CD4-positive, alpha-beta T cell treated with Interleukin-6 at 100 ng/mL for 8 hours (primary cell): ENCODE measurements at regions not wholly inside any gene's neighbourhood (a gene's known extent, or its start where the extent isn't known, plus 50 kb on each side); places are given as distances from the start of the nearest gene placed in this dataset.

ENCODE experiments used
- DNase-seq: peaks from one replicate; pipeline ENCODE4 v3.0.0-alpha.2; 2020; ENCODE audit warnings: mixed read lengths, low spot score

DNA sequence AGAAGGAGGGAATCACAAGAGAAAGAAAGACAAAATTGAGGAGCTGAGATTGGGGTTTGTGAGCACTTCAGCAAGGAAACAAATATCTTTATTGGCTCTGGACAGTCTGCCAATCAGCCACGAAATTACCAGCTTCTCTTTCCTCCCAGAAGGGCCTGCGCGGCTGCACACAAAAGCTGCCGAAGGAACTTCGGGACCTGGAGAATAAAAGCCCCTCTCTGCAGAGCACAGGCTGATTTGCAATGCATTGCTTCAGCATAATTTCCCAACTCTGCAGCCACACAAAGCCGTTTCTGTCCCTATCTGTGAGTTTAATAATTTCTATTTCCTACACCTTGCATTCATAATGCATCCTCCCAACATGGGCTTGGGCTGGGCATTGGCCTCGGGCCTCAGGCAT lies 522.6 kb downstream of the BUD13 start:
- DNase-seq, result no peak

DNA sequence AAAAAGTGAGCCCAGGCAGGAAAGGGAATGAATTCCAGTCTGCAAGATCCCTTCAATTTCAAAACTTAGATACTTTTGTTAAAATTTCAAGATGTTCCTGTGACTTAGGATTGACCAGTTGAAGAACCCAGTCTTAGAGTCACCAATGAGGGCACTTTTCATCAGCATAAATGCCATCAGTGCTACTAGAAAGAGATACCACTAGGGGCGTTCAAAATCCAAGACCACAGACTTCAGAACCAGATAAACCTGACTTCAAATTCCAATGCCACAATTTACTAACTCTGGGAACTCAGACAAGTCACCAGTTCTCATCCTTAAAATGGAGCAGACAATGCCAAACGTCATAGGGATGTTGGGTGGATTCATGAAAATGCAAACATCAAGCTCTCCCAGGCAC lies 523.2 kb downstream of the BUD13 start:
- no peak for DNase-seq

DNA sequence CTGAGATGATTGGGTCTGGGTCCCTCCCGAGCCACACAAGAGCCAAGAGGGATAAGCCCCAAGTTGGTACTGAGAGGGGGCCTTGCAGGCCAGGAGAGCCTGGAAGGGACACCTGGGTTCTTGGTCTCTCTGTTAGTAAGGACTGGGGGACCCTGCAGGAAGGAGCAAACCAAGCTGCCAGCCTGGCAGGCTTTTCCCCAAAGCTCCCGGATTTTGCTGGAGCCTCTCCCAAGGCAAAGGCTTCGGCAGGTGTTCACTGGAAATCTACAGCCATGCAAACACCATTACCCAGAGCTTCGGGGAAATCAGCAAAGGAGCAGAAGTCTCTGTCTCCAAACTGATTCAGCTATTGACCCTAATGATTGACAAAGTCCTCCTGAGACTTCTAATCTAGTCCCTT lies 527.9 kb downstream of the BUD13 start:
- no peak for DNase-seq

DNA sequence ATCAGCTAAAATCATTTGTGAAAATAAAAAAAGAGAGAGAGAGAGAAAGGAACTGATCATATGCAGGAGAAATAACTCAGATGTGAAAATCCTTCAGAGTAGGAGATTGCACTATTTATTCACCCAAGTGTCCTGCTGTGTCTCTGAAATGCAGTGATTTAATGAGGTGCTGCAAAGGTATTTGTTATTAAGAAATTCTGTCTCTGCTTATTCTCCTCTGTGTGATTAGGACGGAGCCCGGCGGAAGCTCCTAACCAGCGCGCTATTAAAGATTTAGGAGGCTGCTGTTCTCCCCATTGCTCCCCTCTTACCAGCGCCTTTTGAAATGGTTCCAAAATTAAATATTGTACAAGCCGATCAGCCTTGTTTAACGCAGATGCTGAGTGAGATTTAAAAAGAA lies 528.3 kb downstream of the BUD13 start:
- no peak for DNase-seq

DNA sequence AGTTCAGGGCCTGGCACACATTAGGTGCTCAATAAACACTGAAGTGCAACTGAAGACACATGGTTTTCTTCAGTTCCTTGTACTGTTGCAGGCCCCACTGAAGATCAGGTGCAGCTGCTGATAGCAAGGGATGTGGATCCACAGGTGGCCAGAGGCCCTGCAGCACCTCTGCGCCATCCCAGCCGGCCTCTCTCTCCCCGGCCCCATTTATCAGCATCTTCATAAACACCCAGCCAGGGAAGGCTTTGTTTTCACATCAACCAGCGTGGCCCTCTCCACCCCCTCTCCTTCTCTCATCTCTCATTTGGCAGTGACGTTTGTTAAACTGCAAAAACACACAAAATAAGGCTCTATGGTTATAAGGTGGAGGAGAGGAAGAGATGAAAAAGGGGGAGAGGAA lies 528.8 kb downstream of the BUD13 start:
- no peak for DNase-seq

DNA sequence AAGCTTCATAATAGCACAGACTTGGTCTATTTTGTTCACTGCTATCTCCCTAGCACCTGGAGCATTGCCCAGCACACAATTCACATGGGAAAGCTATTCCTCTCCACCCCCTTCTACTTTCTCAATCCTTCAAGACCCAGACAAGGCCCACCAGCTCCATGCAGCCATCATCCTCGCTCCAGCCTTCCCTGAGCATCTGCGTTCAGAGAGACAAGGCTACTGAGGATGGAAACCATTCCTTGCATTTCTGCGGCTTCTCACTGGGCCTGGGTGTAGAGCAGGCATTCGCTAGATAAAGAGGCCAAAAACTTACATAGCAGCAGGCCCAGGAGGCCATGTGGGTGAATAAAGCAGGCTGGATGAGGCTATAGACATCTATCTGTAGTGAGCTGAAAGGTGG lies 530.8 kb downstream of the BUD13 start:
- no peak for DNase-seq

DNA sequence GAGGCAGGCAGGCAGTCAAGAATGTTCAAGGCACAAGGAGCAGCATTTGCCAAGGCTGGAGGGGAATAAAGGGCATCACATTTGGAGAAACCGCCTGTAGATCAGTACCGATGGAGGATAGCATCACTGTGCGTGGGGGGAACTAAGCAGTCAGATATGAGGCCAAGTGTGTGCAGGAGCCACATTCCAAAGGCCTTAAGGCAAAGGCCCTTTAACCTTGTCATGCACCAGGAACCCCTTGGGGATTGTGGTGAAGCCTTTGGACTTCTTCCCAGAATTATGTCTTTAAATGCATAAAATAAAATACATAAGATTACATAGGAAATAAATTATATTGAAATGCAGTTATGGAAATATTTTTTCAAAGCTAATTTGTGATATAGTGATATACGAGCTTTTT lies 532.1 kb downstream of the BUD13 start:
- no peak for DNase-seq

DNA sequence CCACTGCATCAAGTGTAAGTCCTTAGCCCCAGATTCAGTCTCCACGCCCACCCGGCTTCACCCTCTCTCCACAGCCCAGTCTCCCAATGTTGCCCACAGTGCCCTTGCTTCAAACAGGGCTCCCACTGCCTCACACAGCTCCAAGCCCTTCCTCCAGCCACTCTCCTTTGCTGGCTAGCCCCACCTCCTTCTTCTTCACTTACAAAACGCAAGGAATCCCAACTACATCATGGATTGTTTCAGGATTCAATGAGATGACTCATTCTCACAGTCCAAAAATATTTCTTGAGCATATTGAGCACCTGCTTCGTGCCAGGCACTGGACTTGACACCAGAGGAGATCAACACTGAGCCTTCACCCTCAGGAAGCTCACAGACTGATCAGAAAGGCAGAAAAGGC lies 533.5 kb downstream of the BUD13 start:
- DNase-seq, result no peak

DNA sequence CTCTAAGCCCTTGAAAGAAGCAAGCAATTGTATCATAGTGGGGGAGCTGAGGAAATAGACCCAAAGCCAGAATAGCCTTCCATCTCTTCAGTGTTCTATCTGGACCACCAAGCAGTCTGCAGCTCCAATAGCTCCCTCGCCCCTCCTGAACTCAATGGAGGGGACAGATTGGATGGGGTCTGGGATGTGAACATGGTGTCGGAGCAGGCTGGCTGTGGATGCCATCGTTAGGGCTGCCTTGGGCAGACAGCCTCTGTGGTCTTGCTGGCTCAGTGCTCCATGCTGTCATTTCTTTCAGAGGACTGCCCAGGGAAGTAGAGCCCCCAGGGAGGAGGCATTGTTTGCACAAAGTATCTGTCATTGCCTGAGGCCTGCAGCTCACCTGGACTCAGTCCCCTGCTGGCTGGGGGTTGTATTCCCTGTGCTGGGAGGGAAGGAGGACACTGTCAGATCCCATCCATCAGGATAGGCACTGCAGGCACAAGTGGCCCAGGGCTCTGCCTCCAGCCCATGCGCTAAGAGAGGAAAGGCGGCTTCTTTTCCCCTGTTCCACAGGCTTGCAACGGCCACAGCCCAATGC lies 537.7 kb downstream of the BUD13 start:
- DNase-seq, result no peak

DNA sequence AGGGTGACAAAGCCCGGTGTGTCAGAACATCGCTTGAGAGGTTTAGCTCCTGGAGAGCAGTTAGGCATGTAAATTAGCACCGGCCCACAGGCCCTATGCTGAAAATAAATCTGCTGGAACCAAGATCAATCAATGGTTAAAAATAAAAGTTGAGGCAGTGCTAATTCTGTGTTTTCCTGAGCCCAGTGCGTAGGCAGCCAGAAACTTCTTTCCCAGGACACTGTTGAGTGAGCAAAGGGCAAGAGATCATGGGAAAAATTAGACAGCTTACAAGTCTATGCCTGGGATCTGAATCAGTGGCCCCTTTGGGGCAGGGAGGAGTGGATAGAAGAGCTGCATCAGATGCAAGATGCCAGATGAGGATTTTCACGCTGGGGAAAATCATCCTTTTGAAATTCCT lies 539.2 kb downstream of the BUD13 start:
- DNase-seq, result no peak

DNA sequence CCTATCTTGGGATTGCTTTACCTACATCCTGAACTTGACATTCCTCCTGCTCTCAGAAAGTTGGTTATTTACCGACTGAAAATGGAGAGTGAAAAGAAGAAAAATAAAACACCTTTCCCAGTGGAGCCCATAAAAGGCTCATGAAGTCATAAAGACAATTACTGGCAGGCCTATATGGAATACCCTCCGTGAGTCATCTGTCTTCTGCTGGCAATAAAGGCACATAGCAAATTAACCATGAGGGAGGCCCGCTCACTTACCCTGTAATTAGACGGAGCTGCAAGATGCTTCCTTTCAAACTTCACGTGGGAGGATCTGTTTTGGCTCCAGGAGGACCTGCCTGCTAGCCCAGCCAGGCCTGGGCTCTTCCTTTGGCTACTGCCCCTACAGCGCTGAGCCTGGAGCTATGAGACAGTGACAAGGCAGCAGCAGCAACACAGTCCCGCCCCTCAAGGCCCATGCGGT lies 540.4 kb downstream of the BUD13 start:
- no peak for DNase-seq

DNA sequence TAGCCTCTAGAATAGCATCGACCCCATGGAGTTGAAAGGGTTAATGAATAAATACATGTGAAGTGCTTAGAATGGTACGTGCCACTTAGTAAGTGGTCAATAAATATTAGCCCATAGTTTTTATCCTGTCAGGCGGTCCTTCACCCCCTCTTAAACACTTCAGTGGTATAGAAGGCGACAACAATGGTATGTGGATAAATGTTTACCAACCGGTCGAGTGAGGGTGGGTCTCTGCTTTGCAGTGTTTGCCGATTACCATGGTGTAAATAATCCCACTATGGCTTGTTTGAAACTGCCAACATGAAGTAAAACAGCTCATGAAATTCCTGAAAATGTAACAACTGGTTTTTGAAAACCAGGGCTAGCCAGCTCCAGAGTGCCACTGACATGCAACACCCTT lies 541.2 kb downstream of the BUD13 start:
- DNase-seq, result no peak

DNA sequence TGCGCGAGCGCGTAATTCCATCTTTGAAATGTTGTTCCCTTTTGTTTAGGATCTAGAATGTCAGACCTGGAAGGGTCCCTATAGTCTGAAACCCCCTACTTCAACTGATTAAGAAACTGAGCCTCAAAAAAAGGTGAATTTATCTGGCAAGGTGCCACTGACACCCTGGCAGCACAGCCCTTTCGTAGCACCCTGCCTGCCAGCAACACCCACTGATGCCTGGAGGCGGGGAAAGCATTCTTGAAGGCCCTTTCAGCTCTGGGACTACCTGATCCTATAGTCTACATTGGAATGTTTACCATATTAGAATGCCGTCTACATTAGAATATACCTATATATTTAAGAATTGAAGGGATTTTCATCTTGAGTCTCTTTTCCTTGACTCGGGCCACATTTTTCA lies 542.3 kb downstream of the BUD13 start:
- no peak for DNase-seq

DNA sequence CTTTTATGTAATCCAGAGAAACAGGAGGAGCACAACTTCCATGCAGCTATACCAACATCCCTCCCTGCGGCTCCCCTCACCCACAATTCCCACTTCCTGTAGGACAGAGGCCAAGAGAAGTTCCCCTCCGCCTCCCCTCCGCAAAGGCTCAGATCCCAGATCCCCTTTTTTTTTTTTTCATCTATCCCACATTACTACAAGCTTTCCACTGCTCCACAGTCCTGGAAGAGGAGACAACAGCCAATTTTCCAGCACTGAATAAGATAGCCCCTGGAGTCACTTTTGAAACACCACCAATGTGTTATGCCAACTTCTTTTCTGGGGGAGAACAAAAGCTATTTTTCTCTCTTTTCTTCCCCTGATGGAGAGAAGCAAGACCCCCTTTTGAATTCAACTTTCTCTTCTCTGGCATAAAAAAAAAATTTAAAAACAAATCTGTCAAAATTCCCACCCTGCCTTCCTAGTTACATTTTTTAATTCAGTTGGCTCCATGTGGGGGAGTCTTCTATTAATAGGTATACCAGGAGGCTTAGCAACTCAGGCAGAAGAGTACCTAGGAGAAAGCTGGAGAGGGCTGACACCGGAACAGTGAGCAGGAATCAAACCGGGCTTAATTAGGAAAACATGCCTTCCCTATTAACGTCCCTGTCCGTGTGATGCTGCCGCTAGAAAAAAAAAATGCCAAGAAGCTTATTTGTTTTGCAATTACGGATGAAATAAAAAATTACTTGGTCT lies 543.4 kb downstream of the BUD13 start:
- no peak for DNase-seq

DNA sequence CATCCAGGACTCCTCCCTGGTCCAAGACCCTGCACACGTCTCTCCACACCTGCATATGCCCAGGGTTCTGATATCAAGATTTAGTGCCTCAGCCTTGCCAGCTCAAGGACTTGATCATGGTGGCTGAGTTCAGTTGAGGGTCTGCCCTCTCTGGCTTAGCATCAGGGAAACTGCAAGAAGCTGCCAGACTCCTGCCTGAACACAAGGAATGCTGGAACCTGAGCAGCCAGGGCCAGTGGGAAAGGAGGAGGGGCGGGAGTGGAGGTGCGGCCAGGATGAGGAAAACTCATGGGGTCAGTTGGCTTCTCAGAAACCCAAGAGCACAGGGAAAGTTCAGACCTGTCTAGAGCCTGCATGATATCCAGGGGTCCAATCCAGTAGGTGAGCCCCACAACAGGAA lies 546.1 kb downstream of the BUD13 start:
- no peak for DNase-seq

DNA sequence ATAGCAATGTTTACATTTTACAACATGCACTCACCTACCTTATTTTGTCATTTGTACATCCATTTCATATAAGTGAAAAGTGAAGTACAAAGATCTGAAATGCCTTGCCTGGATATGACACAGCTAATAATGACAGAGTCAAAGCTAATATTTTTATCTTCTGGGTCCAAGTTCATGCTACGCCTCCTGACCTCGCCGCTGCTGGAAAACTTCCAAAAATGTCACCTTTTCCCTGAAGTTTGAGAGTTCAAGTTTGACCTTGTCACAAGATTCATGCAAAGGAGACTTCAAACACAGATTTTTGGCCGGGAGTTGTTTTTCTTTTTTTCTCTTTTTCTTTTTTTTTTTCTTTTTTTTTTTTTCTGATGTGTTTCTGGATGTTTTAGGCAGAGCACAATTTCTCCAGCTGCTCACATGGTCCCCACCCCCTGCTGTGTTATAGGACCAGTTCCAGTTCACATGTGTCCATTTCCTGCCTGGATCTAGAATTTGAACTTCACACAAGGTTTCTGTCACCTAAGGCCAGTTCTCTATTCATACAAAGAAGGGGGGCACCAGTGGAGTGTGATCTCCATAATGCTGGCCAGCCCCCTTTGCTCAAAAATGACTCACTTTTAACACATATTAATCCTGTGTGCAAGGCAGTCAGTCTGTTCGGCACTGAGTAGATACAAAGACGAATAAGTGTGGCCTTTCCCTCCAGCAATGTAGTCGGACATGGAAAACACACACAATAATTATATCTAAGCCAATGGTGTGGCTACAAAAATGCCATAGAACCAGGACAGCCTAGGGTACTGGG lies 546.8 kb downstream of the BUD13 start:
- DNase-seq, result no peak

DNA sequence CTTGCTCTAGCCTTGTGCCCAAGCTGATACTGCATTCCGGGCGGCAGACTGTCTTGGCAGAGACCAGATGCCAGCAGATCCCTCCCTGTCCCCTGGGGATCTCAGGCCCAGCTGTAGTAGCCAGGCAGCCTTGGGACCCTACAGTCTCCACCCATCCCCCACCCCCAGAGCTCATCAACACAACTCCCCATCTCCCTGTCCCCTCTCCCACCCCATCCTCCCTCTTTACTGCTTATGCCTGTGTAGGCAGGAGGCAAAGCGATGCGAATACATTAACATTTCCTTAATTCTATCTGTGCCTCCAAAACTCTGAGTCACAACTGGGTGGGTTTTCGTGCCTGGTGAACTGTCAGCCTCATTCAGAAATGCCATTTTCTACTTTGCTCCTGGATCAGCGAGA lies 547.6 kb downstream of the BUD13 start:
- DNase-seq, result no peak

DNA sequence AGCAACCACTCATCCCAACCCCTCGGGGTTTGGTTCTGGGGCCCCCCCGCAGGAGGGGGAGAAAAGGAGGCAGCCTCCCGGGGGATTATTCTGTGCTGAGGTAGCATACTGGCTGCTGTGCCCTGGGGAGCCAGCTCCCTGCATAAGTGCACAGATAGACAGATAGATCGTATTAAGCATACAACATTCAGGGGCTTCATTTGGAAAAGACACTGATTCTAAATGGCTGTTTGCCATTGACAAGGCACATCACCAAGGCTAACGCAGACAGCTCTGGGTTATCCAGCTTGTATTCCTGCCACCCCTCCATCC lies 547.9 kb downstream of the BUD13 start:
- no peak for DNase-seq

DNA sequence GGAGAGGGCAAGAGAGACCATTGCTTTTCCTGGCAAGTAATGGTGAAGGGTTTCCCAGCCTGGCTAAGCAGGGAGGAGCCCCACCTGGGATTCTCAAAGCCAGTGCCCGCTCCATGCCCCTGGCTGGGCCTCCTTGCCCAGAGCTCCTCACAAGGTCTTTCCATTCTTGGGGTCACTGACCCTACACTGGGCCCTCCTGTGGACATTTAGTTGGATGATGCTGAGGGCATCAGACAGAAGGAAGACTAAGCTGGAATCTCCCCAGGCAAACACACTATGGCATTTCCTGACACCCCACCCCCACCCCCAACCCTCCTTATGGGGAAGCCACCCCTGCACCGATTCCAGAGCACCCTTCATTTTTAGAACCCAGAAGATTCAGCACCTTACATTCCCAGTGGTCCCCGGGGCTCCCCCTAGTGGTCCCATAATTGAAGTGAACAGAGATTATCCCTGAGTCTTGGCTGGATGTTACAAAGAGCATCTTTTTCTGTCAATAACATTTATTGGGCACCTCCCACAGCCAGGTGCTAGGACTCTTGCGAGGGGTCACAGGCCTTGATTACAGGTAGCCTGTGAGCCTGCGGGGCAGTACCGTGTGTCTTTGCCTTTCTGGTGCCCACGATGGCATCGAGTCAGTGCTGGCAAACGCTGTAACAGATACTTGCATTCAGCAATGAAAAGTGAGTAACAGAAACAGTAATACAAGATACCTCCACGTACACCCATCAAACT lies 548.5 kb downstream of the BUD13 start:
- no peak for DNase-seq

DNA sequence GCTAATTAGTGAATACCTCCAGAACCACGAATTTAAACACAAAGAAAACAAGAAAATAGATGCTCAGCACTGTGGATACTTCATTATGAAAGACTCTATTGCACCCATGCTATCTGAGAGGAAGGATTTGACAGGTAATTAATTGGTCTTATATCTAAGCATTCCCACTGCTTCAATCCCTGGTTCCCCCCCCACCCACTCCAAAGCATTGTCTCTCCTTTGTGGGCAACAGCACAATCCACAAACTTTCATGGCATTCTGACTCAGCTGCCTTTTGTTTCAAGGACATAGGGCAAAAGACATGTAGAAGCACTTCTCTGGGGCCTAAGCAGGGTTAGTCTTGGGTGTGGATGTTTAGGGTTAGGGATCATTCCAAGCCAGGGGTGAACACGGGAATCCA lies 551.4 kb downstream of the BUD13 start:
- DNase-seq, result no peak

DNA sequence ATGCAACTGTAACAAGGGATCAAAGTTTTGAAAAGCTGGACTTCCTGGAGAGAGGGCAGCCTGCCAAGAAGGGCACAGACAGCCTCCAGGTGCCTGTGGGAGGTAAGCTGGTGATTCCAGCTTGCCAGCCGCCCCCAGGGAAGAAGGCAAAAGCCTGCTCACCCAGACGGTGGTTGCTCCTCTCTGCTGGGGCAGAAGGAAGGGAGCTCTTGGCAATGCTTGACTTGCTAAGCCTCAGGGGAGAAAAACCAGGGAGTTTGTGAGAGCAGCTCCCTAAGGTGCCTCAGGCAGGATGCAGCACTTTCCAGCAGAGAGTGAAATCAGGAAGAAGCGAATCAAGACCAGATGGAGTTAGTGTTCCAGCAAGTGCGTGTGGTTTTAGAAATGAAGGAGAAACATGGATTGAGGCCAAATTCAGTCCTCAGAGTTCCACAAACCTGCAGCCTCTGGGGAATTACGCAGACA lies 553.6 kb downstream of the BUD13 start:
- no peak for DNase-seq

DNA sequence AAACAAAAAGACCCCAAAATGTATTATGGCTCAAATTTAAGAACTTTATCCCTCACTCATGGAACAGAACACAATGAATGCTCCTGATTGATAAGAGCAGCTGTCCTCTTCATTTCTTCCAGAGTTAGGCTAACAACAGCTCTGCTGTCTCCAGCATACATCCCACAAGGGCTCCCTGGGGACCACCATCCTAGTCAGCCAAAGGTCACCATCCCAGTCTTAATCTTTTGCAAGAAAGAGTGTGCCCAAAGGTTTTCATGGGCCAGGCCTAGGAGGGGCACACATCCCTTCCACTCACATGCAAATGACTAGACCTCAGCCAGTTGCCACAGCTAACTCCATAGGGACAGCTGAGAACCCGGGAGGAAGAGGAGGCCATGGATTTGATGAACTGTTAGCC lies 555.3 kb downstream of the BUD13 start:
- DNase-seq, result no peak

DNA sequence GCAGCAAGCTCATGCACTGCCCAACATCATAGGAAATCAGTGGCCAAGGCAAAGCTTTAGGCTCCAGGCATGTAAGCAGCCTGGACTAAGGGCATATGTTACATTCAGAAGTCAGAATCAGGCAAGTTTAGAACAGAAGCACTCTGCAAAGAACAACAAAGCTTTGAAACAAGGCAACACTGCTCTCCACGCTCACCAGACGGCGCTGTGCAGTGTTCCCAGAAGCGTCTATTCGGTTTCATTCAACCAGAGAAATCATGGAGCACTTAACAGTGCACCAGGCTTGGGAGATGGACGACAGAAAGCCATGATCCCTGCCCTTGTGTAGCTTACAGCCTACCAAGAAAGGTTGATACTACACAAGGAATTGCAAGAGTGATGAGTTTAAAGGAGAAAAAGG lies 555.8 kb downstream of the BUD13 start:
- no peak for DNase-seq
